SU-DHL-6 (cell line): ENCODE measurements at regions not wholly inside any gene's neighbourhood (a gene's known extent, or its start where the extent isn't known, plus 50 kb on each side); places are given as distances from the start of the nearest gene placed in this dataset.

Experiments used
- EZH2phosphoT487 ChIP-seq: fragments of 200-600 bp; sonication (generic), shearing (Covaris generic); conservative IDR thresholded peaks from 2 replicates; pipeline ENCODE4 v1.6.1; 2018; ENCODE audit warnings: mild to moderate bottlenecking, antibody characterized with exemption, low read length, moderate library complexity, mixed read lengths
- TF ChIP-seq, protein P1 (sequence below): fragments of 200-600 bp; sonication (generic); IDR thresholded peaks from one replicate; pipeline ENCODE4 v1.5.1; 2017; ENCODE audit warnings: antibody characterized with exemption, mild to moderate bottlenecking, low read length, moderate library complexity; ENCODE audit not compliant: insufficient read depth, poor library complexity, severe bottlenecking

DNA sequence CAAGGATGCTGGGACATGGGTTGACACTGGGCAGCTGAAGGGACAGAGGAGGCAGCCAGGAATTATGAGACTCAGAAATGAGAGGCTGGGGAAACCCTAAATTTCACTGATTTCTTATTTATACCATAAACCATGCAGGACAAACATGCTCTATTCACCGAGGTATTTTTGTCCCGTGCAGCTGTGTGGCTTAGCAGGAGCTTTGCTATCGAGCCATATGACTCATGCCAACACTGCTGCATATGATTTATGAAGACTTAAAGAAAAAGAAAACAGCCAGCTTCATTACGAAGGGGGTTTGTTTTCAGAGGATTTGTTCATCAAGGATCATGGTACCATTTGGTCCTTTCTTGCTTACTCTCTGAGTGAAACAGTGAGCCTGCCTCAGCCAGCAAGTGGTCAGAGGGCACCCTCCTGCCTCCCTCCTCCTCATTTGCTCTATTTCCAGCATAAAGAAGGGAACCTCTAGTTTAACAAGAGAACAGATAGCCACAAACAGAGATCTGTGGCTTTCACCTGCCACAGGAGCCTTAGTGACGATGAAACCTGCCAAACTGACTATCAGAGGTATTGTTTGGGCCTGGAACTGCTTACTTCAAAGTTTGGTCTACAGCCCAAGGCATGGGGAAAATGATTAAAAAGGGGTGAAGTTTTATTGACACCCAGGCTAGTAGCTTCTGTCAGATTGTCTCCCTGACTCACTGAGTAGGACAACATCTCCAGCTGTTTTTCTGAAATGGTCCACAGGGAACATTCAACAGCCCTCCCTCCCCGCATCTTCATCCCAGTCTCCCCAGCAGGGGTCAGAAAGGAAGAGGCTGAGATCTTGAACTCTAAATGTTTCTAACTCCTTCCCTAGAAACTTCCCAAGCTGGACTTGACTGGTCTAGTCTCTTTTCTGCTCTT lies 80.1 kb upstream of the MAML3 start:
- TF ChIP-seq, protein P1, sequence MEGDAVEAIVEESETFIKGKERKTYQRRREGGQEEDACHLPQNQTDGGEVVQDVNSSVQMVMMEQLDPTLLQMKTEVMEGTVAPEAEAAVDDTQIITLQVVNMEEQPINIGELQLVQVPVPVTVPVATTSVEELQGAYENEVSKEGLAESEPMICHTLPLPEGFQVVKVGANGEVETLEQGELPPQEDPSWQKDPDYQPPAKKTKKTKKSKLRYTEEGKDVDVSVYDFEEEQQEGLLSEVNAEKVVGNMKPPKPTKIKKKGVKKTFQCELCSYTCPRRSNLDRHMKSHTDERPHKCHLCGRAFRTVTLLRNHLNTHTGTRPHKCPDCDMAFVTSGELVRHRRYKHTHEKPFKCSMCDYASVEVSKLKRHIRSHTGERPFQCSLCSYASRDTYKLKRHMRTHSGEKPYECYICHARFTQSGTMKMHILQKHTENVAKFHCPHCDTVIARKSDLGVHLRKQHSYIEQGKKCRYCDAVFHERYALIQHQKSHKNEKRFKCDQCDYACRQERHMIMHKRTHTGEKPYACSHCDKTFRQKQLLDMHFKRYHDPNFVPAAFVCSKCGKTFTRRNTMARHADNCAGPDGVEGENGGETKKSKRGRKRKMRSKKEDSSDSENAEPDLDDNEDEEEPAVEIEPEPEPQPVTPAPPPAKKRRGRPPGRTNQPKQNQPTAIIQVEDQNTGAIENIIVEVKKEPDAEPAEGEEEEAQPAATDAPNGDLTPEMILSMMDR: no peak
- no peak for TF ChIP-seq EZH2phosphoT487
